ENCODE measurements at regions not wholly inside any gene's neighbourhood (a gene's known extent, or its start where the extent isn't known, plus 50 kb on each side); places are given as distances from the start of the nearest gene placed in this dataset.

- H3K27ac ChIP-seq (ENCODE audit: low read length) = no peak overlapping the region
- BruUV-seq (replicated peaks) = no TSS peak
- TF ChIP-seq POLR2AphosphoS5 (IDR thresholded peaks at IDR 0.05; ENCODE audit: low read depth, low read length) = no peak
- TF ChIP-seq CTCF (IDR thresholded peaks at IDR 0.05) = no peak
- TF ChIP-seq REST (IDR thresholded peaks at IDR 0.05; ENCODE audit: insufficient read depth in 1 of 2, low read depth in 2 of 2, low read length in 1 of 2) = no peak
- no peak for TF ChIP-seq SIN3A (IDR thresholded peaks at IDR 0.05; ENCODE audit: borderline replicate concordance, insufficient read depth, low read depth, low read length)
- no peak for TF ChIP-seq TCF7L2 (IDR thresholded peaks at IDR 0.05; ENCODE audit: low read depth, low read length)
- no peaks in the 10 kb centered on the region for H3K36me3 ChIP-seq (ENCODE audit: control insufficient read depth, insufficient read depth, low read length)
- no peaks in the 10 kb centered on the region for H3K4me1 ChIP-seq (ENCODE audit: control insufficient read depth, insufficient read depth, low read length)
- ChIA-PET CTCF (no interaction called here), POLR2A (no interaction called here)
- in situ Hi-C loops (cut with HindIII; ENCODE audit: low pct_unique_long_range_greater_than_20kb, low sequenced_read_pairs) = no loop called here
- intact Hi-C loops (cut with micrococcal nuclease; ENCODE audit: unreplicated experiment) = no loop called here
- no peaks in the 10 kb centered on the region; the same call in 1 of the 2 replicates for H3K27me3 ChIP-seq (ENCODE audit: control insufficient read depth, insufficient read depth, low read length)
- no peak for ATAC-seq
- no peak overlapping the region for H3K4me3 ChIP-seq (ENCODE audit: low read depth in 2 of 2, low read length in 2 of 2)
- no peak for DNase-seq (ENCODE audit: low read depth, low spot score)
- H3K9me3 ChIP-seq (ENCODE audit: control insufficient read depth, insufficient read depth, low read depth, low read length) = no peaks in the 10 kb centered on the region
These were observed 216.4 kb upstream of the OSR1 start for GRCh38 chr2:19574778-19575260.

- H3K27ac ChIP-seq (ENCODE audit: low read length) = no peak overlapping the region
- no peaks in the 10 kb centered on the region for H3K9me3 ChIP-seq (ENCODE audit: control insufficient read depth, insufficient read depth, low read depth, low read length)
- no TSS peak for BruUV-seq (replicated peaks)
- H3K4me3 ChIP-seq (ENCODE audit: low read depth in 2 of 2, low read length in 2 of 2) = no peak overlapping the region
- DNase-seq (ENCODE audit: low read depth, low spot score) (no peak), ATAC-seq (no peak)
- ChIA-PET CTCF (no interaction called here), POLR2A (interaction anchor here (0.6 kb wide), 1 partner anchor 32 kb away, joined by 3 read pairs; no protein-coding TSS in a partner anchor)
- no peaks in the 10 kb centered on the region; the same call in 1 of the 2 replicates for H3K27me3 ChIP-seq (ENCODE audit: control insufficient read depth, insufficient read depth, low read length)
- in situ Hi-C loops (cut with HindIII; ENCODE audit: low pct_unique_long_range_greater_than_20kb, low sequenced_read_pairs) = no loop called here
- H3K36me3 ChIP-seq (ENCODE audit: control insufficient read depth, insufficient read depth, low read length) = no peaks in the 10 kb centered on the region
- peaks cover 5% of the 10 kb centered on the region for H3K4me1 ChIP-seq (ENCODE audit: control insufficient read depth, insufficient read depth, low read length)
- intact Hi-C loops (cut with micrococcal nuclease; ENCODE audit: unreplicated experiment) = no loop called here
- TF ChIP-seq CTCF (IDR thresholded peaks at IDR 0.05) (no peak), REST (IDR thresholded peaks at IDR 0.05; ENCODE audit: insufficient read depth in 1 of 2, low read depth in 2 of 2, low read length in 1 of 2) (no peak), TCF7L2 (IDR thresholded peaks at IDR 0.05; ENCODE audit: low read depth, low read length) (no peak), POLR2AphosphoS5 (IDR thresholded peaks at IDR 0.05; ENCODE audit: low read depth, low read length) (no peak), SIN3A (IDR thresholded peaks at IDR 0.05; ENCODE audit: borderline replicate concordance, insufficient read depth, low read depth, low read length) (no peak)
These were observed 215.4 kb upstream of the OSR1 start for GRCh38 chr2:19573784-19574183.
